Fibroblast of lung (primary cell): ENCODE measurements at regions not wholly inside any gene's neighbourhood (a gene's known extent, or its start where the extent isn't known, plus 50 kb on each side); places are given as distances from the start of the nearest gene placed in this dataset.

Experiments used
- EZH2 ChIP-seq: IDR thresholded peaks from 2 replicates; pipeline ENCODE4 v1.5.1; 2012; ENCODE audit warnings: low read length, control low read depth, mild to moderate bottlenecking; ENCODE audit errors: missing control alignments
- TF ChIP-seq, protein P1 (sequence below), 2 donors: IDR thresholded peaks in 1 of 2; conservative IDR thresholded peaks in 1 of 2; 1 replicate in 1 of 2; 2 replicates in 1 of 2; pipeline ENCODE4 v1.5.1; 2011 to 2012; ENCODE audit warnings: low read length in 2 of 2, control low read depth in 1 of 2, inconsistent platforms in 1 of 2, low read depth in 1 of 2, mild to moderate bottlenecking in 1 of 2

DNA sequence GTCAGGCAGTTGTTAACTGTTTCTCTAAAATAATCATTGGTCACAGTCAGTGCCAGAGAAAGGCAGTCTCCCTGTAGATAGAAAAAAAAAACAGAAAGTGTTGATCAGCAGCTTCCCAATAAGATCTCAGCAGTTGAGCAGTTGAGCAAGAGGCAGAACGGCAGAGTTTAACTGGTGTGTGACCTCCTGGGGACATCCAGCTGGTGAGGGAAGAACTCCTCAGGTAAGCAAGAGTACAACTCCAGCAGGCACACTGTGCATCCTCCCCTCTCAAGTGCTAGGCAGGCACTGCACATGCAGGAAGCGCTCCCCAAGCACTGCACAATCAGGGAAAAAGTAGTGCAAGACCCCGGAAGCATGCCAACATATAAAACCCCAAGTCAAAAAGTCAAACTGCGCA, 1287.2 kb downstream of the NSUN3 start:
- TF ChIP-seq EZH2 = no peak
- TF ChIP-seq, protein P1, sequence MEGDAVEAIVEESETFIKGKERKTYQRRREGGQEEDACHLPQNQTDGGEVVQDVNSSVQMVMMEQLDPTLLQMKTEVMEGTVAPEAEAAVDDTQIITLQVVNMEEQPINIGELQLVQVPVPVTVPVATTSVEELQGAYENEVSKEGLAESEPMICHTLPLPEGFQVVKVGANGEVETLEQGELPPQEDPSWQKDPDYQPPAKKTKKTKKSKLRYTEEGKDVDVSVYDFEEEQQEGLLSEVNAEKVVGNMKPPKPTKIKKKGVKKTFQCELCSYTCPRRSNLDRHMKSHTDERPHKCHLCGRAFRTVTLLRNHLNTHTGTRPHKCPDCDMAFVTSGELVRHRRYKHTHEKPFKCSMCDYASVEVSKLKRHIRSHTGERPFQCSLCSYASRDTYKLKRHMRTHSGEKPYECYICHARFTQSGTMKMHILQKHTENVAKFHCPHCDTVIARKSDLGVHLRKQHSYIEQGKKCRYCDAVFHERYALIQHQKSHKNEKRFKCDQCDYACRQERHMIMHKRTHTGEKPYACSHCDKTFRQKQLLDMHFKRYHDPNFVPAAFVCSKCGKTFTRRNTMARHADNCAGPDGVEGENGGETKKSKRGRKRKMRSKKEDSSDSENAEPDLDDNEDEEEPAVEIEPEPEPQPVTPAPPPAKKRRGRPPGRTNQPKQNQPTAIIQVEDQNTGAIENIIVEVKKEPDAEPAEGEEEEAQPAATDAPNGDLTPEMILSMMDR (conservative IDR thresholded peaks at IDR 0.05 in 1 of 2, IDR thresholded peaks at IDR 0.05 in 1 of 2; ENCODE audit: low read depth in 1 of 2, low read length in 2 of 2) = no peak
